H1 (cell line): ENCODE measurements at regions not wholly inside any gene's neighbourhood (a gene's known extent, or its start where the extent isn't known, plus 50 kb on each side); places are given as distances from the start of the nearest gene placed in this dataset.
A peak's percentile ranks its signal among the peaks of the same experiment; 100 is the strongest.

Experiments
- BRCA1 ChIP-seq: IDR thresholded peaks from 2 replicates; pipeline ENCODE4 v1.6.1; 2012; ENCODE audit warnings: low read depth, low read length, improper control_type of control experiment
- CBX8 ChIP-seq: fragments of 300-800, 300-1000 bp; sonication (generic); IDR thresholded peaks from 2 replicates; pipeline ENCODE4 v1.7.1; 2016; ENCODE audit warnings: low read depth, low read length, borderline replicate concordance
- EP300 ChIP-seq, 2 experiments: IDR thresholded peaks; 1 replicate in 1 of 2; 2 replicates in 1 of 2; pipeline ENCODE4 v1.6.1; 2011 to 2012; ENCODE audit warnings: low read depth in 2 of 2, low read length in 2 of 2, mild to moderate bottlenecking in 2 of 2, borderline replicate concordance in 1 of 2, inconsistent platforms in 1 of 2, moderate library complexity in 1 of 2
- FOSL1 ChIP-seq: IDR thresholded peaks from 2 replicates; pipeline ENCODE4 v1.6.1; 2011; ENCODE audit warnings: mild to moderate bottlenecking, low read depth, low read length, moderate library complexity; ENCODE audit not compliant: insufficient read depth
- NANOG ChIP-seq: IDR thresholded peaks from 2 replicates; pipeline ENCODE4 v1.6.1; 2011; ENCODE audit warnings: low read length, low read depth, mild to moderate bottlenecking, inconsistent platforms; ENCODE audit not compliant: insufficient read depth, poor library complexity, severe bottlenecking
- RAD21 ChIP-seq, 2 experiments: IDR thresholded peaks in 1 of 2; conservative IDR thresholded peaks in 1 of 2; 2 replicates each; pipeline ENCODE4 v1.6.1; 2011; ENCODE audit warnings: low read depth in 2 of 2, low read length in 2 of 2, improper control_type of control experiment in 1 of 2, inconsistent platforms in 1 of 2, mild to moderate bottlenecking in 1 of 2, moderate library complexity in 1 of 2
- RBBP5 ChIP-seq: IDR thresholded peaks from 2 replicates; pipeline ENCODE4 v1.7.1; 2012; ENCODE audit warnings: low read depth, mild to moderate bottlenecking, inconsistent platforms, low read length, moderate library complexity, borderline replicate concordance
- TF ChIP-seq, protein P1 (sequence below): fragments of 300-600 bp; sonication (generic); IDR thresholded peaks from 2 replicates; pipeline ENCODE4 v1.7.1; 2012; ENCODE audit warnings: low read length, moderate library complexity, mild to moderate bottlenecking, inconsistent platforms; ENCODE audit not compliant: insufficient replicate concordance

DNA sequence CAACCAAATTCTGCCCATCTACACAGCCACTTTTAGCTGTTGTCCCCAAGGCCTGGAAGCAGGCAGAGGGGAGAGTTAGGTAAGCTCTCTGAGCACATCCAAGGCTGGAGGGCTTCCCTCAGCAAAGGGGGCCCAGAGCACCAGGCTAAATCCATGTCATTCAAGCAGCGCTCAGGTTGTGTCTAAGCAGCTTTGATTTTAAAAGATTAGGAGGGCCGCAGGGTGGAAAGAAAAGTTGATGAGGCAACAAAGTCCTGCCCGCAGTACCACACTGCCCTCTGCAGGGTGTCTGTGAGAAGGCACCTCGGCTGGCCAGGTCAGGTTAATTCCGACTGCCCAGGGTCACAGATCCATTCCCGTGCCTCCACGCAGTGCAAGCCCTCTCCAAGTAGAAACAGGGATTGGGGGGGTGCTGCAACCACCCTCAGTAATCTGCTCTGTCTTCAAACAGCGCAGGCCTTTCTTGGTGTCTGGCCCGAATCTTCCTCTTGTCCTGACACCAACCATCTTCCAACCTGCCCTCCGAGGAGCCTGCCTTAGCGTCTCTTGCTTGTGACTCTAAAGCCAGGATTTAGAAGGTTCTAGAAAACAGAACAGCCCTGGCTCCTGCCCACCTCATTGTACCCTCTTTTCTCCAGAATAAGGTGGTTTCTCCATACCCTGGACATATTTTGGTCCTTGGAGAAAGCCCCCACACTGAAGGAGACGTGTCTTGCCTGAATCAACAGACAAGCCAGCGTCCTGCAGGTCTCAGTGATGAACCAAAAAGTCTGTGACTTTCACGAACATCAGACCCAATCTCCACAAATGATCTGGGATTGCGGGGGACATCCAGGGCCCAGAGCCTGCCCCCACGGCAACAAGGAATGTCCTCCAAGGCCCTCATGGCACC lies 289.2 kb downstream of the TNS1 start (continued):
- TF ChIP-seq, protein P1, sequence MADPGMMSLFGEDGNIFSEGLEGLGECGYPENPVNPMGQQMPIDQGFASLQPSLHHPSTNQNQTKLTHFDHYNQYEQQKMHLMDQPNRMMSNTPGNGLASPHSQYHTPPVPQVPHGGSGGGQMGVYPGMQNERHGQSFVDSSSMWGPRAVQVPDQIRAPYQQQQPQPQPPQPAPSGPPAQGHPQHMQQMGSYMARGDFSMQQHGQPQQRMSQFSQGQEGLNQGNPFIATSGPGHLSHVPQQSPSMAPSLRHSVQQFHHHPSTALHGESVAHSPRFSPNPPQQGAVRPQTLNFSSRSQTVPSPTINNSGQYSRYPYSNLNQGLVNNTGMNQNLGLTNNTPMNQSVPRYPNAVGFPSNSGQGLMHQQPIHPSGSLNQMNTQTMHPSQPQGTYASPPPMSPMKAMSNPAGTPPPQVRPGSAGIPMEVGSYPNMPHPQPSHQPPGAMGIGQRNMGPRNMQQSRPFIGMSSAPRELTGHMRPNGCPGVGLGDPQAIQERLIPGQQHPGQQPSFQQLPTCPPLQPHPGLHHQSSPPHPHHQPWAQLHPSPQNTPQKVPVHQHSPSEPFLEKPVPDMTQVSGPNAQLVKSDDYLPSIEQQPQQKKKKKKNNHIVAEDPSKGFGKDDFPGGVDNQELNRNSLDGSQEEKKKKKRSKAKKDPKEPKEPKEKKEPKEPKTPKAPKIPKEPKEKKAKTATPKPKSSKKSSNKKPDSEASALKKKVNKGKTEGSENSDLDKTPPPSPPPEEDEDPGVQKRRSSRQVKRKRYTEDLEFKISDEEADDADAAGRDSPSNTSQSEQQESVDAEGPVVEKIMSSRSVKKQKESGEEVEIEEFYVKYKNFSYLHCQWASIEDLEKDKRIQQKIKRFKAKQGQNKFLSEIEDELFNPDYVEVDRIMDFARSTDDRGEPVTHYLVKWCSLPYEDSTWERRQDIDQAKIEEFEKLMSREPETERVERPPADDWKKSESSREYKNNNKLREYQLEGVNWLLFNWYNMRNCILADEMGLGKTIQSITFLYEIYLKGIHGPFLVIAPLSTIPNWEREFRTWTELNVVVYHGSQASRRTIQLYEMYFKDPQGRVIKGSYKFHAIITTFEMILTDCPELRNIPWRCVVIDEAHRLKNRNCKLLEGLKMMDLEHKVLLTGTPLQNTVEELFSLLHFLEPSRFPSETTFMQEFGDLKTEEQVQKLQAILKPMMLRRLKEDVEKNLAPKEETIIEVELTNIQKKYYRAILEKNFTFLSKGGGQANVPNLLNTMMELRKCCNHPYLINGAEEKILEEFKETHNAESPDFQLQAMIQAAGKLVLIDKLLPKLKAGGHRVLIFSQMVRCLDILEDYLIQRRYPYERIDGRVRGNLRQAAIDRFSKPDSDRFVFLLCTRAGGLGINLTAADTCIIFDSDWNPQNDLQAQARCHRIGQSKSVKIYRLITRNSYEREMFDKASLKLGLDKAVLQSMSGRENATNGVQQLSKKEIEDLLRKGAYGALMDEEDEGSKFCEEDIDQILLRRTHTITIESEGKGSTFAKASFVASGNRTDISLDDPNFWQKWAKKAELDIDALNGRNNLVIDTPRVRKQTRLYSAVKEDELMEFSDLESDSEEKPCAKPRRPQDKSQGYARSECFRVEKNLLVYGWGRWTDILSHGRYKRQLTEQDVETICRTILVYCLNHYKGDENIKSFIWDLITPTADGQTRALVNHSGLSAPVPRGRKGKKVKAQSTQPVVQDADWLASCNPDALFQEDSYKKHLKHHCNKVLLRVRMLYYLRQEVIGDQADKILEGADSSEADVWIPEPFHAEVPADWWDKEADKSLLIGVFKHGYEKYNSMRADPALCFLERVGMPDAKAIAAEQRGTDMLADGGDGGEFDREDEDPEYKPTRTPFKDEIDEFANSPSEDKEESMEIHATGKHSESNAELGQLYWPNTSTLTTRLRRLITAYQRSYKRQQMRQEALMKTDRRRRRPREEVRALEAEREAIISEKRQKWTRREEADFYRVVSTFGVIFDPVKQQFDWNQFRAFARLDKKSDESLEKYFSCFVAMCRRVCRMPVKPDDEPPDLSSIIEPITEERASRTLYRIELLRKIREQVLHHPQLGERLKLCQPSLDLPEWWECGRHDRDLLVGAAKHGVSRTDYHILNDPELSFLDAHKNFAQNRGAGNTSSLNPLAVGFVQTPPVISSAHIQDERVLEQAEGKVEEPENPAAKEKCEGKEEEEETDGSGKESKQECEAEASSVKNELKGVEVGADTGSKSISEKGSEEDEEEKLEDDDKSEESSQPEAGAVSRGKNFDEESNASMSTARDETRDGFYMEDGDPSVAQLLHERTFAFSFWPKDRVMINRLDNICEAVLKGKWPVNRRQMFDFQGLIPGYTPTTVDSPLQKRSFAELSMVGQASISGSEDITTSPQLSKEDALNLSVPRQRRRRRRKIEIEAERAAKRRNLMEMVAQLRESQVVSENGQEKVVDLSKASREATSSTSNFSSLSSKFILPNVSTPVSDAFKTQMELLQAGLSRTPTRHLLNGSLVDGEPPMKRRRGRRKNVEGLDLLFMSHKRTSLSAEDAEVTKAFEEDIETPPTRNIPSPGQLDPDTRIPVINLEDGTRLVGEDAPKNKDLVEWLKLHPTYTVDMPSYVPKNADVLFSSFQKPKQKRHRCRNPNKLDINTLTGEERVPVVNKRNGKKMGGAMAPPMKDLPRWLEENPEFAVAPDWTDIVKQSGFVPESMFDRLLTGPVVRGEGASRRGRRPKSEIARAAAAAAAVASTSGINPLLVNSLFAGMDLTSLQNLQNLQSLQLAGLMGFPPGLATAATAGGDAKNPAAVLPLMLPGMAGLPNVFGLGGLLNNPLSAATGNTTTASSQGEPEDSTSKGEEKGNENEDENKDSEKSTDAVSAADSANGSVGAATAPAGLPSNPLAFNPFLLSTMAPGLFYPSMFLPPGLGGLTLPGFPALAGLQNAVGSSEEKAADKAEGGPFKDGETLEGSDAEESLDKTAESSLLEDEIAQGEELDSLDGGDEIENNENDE: no peak
- no peak for TF ChIP-seq RBBP5
- no peak for TF ChIP-seq NANOG
- TF ChIP-seq FOSL1: no peak
- TF ChIP-seq RAD21 (IDR thresholded peaks at IDR 0.05 in 1 of 2, conservative IDR thresholded peaks at IDR 0.05 in 1 of 2; ENCODE audit: low read depth in 2 of 2, low read length in 2 of 2): peak; percentile 99
- TF ChIP-seq BRCA1: peak; percentile 38; the same call in 1 of the 2 replicates
- no peak for TF ChIP-seq CBX8
- no peak for TF ChIP-seq EP300 (IDR thresholded peaks at IDR 0.05; ENCODE audit: borderline replicate concordance in 1 of 2, low read depth in 2 of 2, low read length in 2 of 2)
